Kidney epithelial cell (primary cell): ENCODE measurements at regions not wholly inside any gene's neighbourhood (a gene's known extent, or its start where the extent isn't known, plus 50 kb on each side); places are given as distances from the start of the nearest gene placed in this dataset.

Experiments
- DNase-seq: peaks from one replicate; pipeline ENCODE4 v3.0.0-alpha.2; 2010; ENCODE audit warnings: low read depth
- H3K27me3 ChIP-seq: 2 replicates; pipeline ENCODE4 v1.6.0; 2011; ENCODE audit warnings: low read length; ENCODE audit not compliant: control insufficient read depth, insufficient read depth
- H3K36me3 ChIP-seq: 2 replicates; pipeline ENCODE4 v1.5.1; 2011; ENCODE audit warnings: low read length; ENCODE audit not compliant: control insufficient read depth, insufficient read depth
- H3K4me3 ChIP-seq: 2 replicates; pipeline ENCODE4 v1.5.1; 2011; ENCODE audit warnings: low read depth, mild to moderate bottlenecking, control low read depth, low read length
- CTCF ChIP-seq: IDR thresholded peaks from 2 replicates; pipeline ENCODE4 v1.5.1; 2011; ENCODE audit warnings: mild to moderate bottlenecking, moderate library complexity, low read length, control low read depth, inconsistent platforms; ENCODE audit not compliant: insufficient read depth, poor library complexity, severe bottlenecking

- Histone ChIP-seq H3K4me3 (no peak overlapping the region), H3K36me3 (no peaks in the 10 kb centered on the region), H3K27me3 (no peaks in the 10 kb centered on the region)
- DNase-seq = no peak
- TF ChIP-seq CTCF = no peak
Measured at GRCh38 chr21:35696644-35697043, 363.7 kb downstream of the SETD4 start.

- no peak for DNase-seq
- peaks cover 5% of the 10 kb centered on the region for H3K27me3 ChIP-seq
- TF ChIP-seq CTCF = no peak
- H3K36me3 ChIP-seq = no peaks in the 10 kb centered on the region
- no peak overlapping the region for H3K4me3 ChIP-seq
Measured at GRCh38 chr21:35692311-35692710, 368.0 kb downstream of the SETD4 start.

GRCh38 chr21:35690436-35690835 is 369.9 kb downstream of the SETD4 start:
- H3K36me3 ChIP-seq = no peaks in the 10 kb centered on the region
- H3K4me3 ChIP-seq = no peak overlapping the region
- no peak for TF ChIP-seq CTCF
- no peak for DNase-seq
- peaks cover 6% of the 10 kb centered on the region for H3K27me3 ChIP-seq

GRCh38 chr21:35686156-35686555 is 374.2 kb downstream of the SETD4 start:
- H3K27me3 ChIP-seq = peaks cover 6% of the 10 kb centered on the region
- H3K4me3 ChIP-seq = no peak overlapping the region
- no peak for DNase-seq
- no peaks in the 10 kb centered on the region for H3K36me3 ChIP-seq
- no peak for TF ChIP-seq CTCF

- TF ChIP-seq CTCF = no peak
- H3K36me3 ChIP-seq = no peaks in the 10 kb centered on the region
Measured at GRCh38 chr21:35683664-35684304, 376.5 kb downstream of the SETD4 start.

GRCh38 chr21:35682904-35683549 is 377.3 kb downstream of the SETD4 start:
- DNase-seq = no peak
- H3K36me3 ChIP-seq = no peaks in the 10 kb centered on the region
- no peak overlapping the region for H3K4me3 ChIP-seq
- TF ChIP-seq CTCF = no peak
- H3K27me3 ChIP-seq = peaks cover 6% of the 10 kb centered on the region

More at GRCh38 chr21:35683664-35684304, 376.5 kb downstream of the SETD4 start:
- no peak for DNase-seq
- H3K4me3 ChIP-seq = no peak overlapping the region
- H3K27me3 ChIP-seq = peaks cover 6% of the 10 kb centered on the region
